Tibial artery (tissue), 4 donors: ENCODE measurements at regions not wholly inside any gene's neighbourhood (a gene's known extent, or its start where the extent isn't known, plus 50 kb on each side); places are given as distances from the start of the nearest gene placed in this dataset.

ENCODE experiments used
- DNase-seq, 2 donors: peaks; one replicate each; pipeline ENCODE4 v3.0.0-alpha.2; 2019
- H3K27ac ChIP-seq, 2 donors: fragments of 200-600 bp; sonication (generic) in 1 of 2; 1 replicate in 1 of 2; 2 replicates in 1 of 2; pipeline ENCODE4 v1.5.1; 2018 to 2019; ENCODE audit warnings: mild to moderate bottlenecking in 1 of 2
- H3K27me3 ChIP-seq, 2 donors: fragments of 200-600 bp; sonication (generic) in 1 of 2; one replicate each; pipeline versions ENCODE4 v1.5.1 to v1.6.0; 2016 to 2019
- H3K36me3 ChIP-seq, 3 donors: fragments of 200-600 bp; sonication (generic) in 2 of 3; one replicate each; pipeline ENCODE4 v1.5.1; 2016 to 2019; ENCODE audit warnings: mild to moderate bottlenecking in 2 of 3
- H3K4me1 ChIP-seq, 4 donors: fragments of 200-600 bp; sonication (generic) in 2 of 4; 1 replicate in 3 of 4; 2 replicates in 1 of 4; pipeline ENCODE4 v1.5.1; 2016 to 2019
- H3K4me3 ChIP-seq, 2 donors: fragments of 200-600 bp; sonication (generic) in 1 of 2; 1 replicate in 1 of 2; 2 replicates in 1 of 2; pipeline ENCODE4 v1.5.1; 2018 to 2019; ENCODE audit warnings: mild to moderate bottlenecking in 2 of 2
- H3K9me3 ChIP-seq, 3 donors: fragments of 200-600 bp; sonication (generic) in 1 of 3; one replicate each; pipeline ENCODE4 v1.5.1; 2016 to 2019
- CTCF ChIP-seq, 2 experiments: fragments of 200-600 bp in 1 of 2; fragments of 450-650 bp in 1 of 2; IDR thresholded peaks; one replicate each; pipeline ENCODE4 v1.5.1; 2017 to 2019; ENCODE audit warnings: antibody characterized with exemption in 2 of 2, mild to moderate bottlenecking in 1 of 2, moderate library complexity in 1 of 2
- intact Hi-C: fragments of 100-400 bp; cut with DNase I; formaldehyde crosslinking; loops from one replicate; pipeline ENCODE4 v1.15.0; 2023; ENCODE audit warnings: low total_unique reads

- Histone ChIP-seq H3K27me3 (no peaks in the 10 kb centered on the region), H3K9me3 (no peaks in the 10 kb centered on the region), H3K27ac (no peak overlapping the region), H3K4me3 (no peak overlapping the region), H3K4me1 (no peaks in the 10 kb centered on the region), H3K36me3 (no peaks in the 10 kb centered on the region)
- intact Hi-C loops: loop anchor here (10.0 kb wide), 1 partner anchor 73 kb away; no protein-coding TSS in a partner anchor
- no peak for DNase-seq
- no peak for TF ChIP-seq CTCF (IDR thresholded peaks at IDR 0.05)
These were observed 692.4 kb downstream of the PCDH19 start for GRCh38 chrX:99717716-99718115.

- intact Hi-C loops: no loop called here
- H3K9me3 ChIP-seq: no peaks in the 10 kb centered on the region
- no peak for DNase-seq
- H3K4me3 ChIP-seq: no peak overlapping the region
- no peak for TF ChIP-seq CTCF (IDR thresholded peaks at IDR 0.05)
- no peaks in the 10 kb centered on the region for H3K36me3 ChIP-seq
- no peaks in the 10 kb centered on the region for H3K4me1 ChIP-seq
- no peak overlapping the region for H3K27ac ChIP-seq
- no peaks in the 10 kb centered on the region for H3K27me3 ChIP-seq
These were observed 704.4 kb downstream of the PCDH19 start for GRCh38 chrX:99705701-99706100.

GRCh38 chrX:99703473-99703872 is 706.6 kb downstream of the PCDH19 start:
- Histone ChIP-seq H3K9me3 (no peaks in the 10 kb centered on the region), H3K4me3 (no peak overlapping the region), H3K27me3 (no peaks in the 10 kb centered on the region), H3K36me3 (no peaks in the 10 kb centered on the region), H3K4me1 (no peaks in the 10 kb centered on the region), H3K27ac (no peak overlapping the region)
- TF ChIP-seq CTCF (IDR thresholded peaks at IDR 0.05): no peak
- DNase-seq: no peak
- intact Hi-C loops: no loop called here

- no peak for TF ChIP-seq CTCF (IDR thresholded peaks at IDR 0.05)
- Histone ChIP-seq H3K27me3 (no peaks in the 10 kb centered on the region), H3K4me1 (no peaks in the 10 kb centered on the region), H3K4me3 (no peak overlapping the region), H3K36me3 (no peaks in the 10 kb centered on the region), H3K27ac (no peak overlapping the region), H3K9me3 (no peaks in the 10 kb centered on the region)
- DNase-seq: no peak
- intact Hi-C loops: no loop called here
These were observed 711.6 kb downstream of the PCDH19 start for GRCh38 chrX:99698451-99698850.

- no peak overlapping the region for H3K27ac ChIP-seq
- H3K4me3 ChIP-seq: no peak overlapping the region
- no peaks in the 10 kb centered on the region for H3K36me3 ChIP-seq
- H3K9me3 ChIP-seq: no peaks in the 10 kb centered on the region
- no peaks in the 10 kb centered on the region for H3K4me1 ChIP-seq
- intact Hi-C loops: no loop called here
- no peaks in the 10 kb centered on the region for H3K27me3 ChIP-seq
- TF ChIP-seq CTCF (IDR thresholded peaks at IDR 0.05): no peak
- DNase-seq: no peak
These were observed 746.9 kb downstream of the PCDH19 start for GRCh38 chrX:99663136-99663535.

- intact Hi-C loops: no loop called here
- Histone ChIP-seq H3K9me3 (no peaks in the 10 kb centered on the region), H3K4me3 (no peak overlapping the region), H3K4me1 (no peaks in the 10 kb centered on the region), H3K36me3 (no peaks in the 10 kb centered on the region), H3K27me3 (no peaks in the 10 kb centered on the region), H3K27ac (no peak overlapping the region)
- TF ChIP-seq CTCF (IDR thresholded peaks at IDR 0.05): no peak
- no peak for DNase-seq
These were observed 755.9 kb downstream of the PCDH19 start for GRCh38 chrX:99654188-99654587.
